Non-pigmented ciliary epithelial cell (primary cell): ENCODE measurements at regions not wholly inside any gene's neighbourhood (a gene's known extent, or its start where the extent isn't known, plus 50 kb on each side); places are given as distances from the start of the nearest gene placed in this dataset.

Source experiments
- DNase-seq: peaks from one replicate; pipeline ENCODE4 v3.0.0-alpha.2; 2010; ENCODE audit warnings: low read depth

- DNase-seq = no peak
These were observed 612.8 kb upstream of the MGMT start for GRCh38 chr10:128854204-128854603.

GRCh38 chr10:128854963-128855362 lies 612.1 kb upstream of the MGMT start:
- DNase-seq = no peak

- DNase-seq = no peak
These were observed 611.2 kb upstream of the MGMT start for GRCh38 chr10:128855618-128856428.

- DNase-seq = no peak
These were observed 607.2 kb upstream of the MGMT start for GRCh38 chr10:128859738-128860386.

GRCh38 chr10:128860574-128860973 lies 606.5 kb upstream of the MGMT start:
- no peak for DNase-seq

GRCh38 chr10:128861018-128861901 lies 605.8 kb upstream of the MGMT start:
- no peak for DNase-seq

- DNase-seq = no peak
These were observed 603.6 kb upstream of the MGMT start for GRCh38 chr10:128863411-128863810.

- no peak for DNase-seq
These were observed 603.1 kb upstream of the MGMT start for GRCh38 chr10:128863823-128864405.

- DNase-seq = no peak
These were observed 602.3 kb upstream of the MGMT start for GRCh38 chr10:128864554-128865295.

- no peak for DNase-seq
These were observed 601.4 kb upstream of the MGMT start for GRCh38 chr10:128865436-128866195.

- no peak for DNase-seq
These were observed 600.5 kb upstream of the MGMT start for GRCh38 chr10:128866551-128866950.

- no peak for DNase-seq
These were observed 599.8 kb upstream of the MGMT start for GRCh38 chr10:128867210-128867609.

GRCh38 chr10:128867819-128868218 lies 599.2 kb upstream of the MGMT start:
- no peak for DNase-seq

- no peak for DNase-seq
These were observed 598.6 kb upstream of the MGMT start for GRCh38 chr10:128868481-128868880.

- no peak for DNase-seq
These were observed 597.8 kb upstream of the MGMT start for GRCh38 chr10:128869101-128869749.

GRCh38 chr10:128870830-128871597 lies 596.0 kb upstream of the MGMT start:
- DNase-seq = no peak

GRCh38 chr10:128871671-128872231 lies 595.3 kb upstream of the MGMT start:
- no peak for DNase-seq

GRCh38 chr10:128873411-128874054 lies 593.5 kb upstream of the MGMT start:
- no peak for DNase-seq

GRCh38 chr10:128874331-128874730 lies 592.7 kb upstream of the MGMT start:
- DNase-seq = no peak
